Fibroblast of mammary gland (primary cell): ENCODE measurements at regions not wholly inside any gene's neighbourhood (a gene's known extent, or its start where the extent isn't known, plus 50 kb on each side); places are given as distances from the start of the nearest gene placed in this dataset.
"Not testable (repeated sequence)": the region's sequence is repeated elsewhere in the genome, so short reads cannot be mapped to it uniquely, and the experiment has no call there.

ENCODE experiments used
- DNase-seq: peaks from one replicate; pipeline ENCODE4 v3.0.0-alpha.2; 2010; ENCODE audit warnings: low read depth
- H3K4me3 ChIP-seq: 2 replicates; pipeline ENCODE4 v1.5.1; 2011; ENCODE audit warnings: low read depth, mild to moderate bottlenecking, low read length, moderate library complexity; ENCODE audit not compliant: control insufficient read depth
- TF ChIP-seq, protein P1 (sequence below): conservative IDR thresholded peaks from 2 replicates; pipeline ENCODE4 v1.5.1; 2011; ENCODE audit warnings: low read depth, low read length, inconsistent platforms; ENCODE audit not compliant: control insufficient read depth, insufficient read depth

DNA sequence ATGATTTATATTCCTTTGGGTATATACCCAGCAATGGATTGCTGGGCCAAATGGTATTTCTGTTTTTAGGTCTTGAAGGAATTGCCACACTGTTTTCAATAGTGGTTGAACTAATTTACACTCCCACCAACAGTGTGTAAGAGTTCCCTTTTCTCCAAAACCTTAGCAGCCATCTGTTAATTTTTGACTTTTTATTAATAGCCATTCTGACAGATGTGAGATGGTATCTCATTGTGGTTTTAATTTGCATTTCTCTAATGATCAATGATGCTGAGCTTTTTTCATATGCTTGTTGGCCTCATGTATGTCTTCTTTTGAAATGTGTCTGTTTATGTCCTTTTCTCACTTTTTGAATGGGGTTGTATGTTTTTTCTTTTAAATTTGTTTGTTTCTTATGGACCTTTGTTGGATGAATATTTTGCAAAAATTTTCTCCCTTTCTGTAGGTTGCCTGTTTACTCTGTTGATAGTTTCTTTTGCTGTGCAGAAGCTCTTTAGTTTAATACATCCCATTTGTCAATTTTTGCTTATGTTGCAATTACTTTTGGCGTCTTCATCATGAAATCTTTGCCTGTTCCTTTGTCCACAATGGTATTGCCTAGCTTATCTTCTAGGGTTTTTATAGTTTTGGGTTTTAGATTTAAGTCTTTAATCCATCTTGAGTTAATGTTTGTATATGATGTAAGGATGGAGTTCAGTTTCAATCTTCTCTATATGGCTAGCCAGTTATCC, 119.7 kb upstream of the XIRP2 start:
- DNase-seq: no peak
- TF ChIP-seq, protein P1, sequence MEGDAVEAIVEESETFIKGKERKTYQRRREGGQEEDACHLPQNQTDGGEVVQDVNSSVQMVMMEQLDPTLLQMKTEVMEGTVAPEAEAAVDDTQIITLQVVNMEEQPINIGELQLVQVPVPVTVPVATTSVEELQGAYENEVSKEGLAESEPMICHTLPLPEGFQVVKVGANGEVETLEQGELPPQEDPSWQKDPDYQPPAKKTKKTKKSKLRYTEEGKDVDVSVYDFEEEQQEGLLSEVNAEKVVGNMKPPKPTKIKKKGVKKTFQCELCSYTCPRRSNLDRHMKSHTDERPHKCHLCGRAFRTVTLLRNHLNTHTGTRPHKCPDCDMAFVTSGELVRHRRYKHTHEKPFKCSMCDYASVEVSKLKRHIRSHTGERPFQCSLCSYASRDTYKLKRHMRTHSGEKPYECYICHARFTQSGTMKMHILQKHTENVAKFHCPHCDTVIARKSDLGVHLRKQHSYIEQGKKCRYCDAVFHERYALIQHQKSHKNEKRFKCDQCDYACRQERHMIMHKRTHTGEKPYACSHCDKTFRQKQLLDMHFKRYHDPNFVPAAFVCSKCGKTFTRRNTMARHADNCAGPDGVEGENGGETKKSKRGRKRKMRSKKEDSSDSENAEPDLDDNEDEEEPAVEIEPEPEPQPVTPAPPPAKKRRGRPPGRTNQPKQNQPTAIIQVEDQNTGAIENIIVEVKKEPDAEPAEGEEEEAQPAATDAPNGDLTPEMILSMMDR: no peak
- H3K4me3 ChIP-seq: no peak overlapping the region

DNA sequence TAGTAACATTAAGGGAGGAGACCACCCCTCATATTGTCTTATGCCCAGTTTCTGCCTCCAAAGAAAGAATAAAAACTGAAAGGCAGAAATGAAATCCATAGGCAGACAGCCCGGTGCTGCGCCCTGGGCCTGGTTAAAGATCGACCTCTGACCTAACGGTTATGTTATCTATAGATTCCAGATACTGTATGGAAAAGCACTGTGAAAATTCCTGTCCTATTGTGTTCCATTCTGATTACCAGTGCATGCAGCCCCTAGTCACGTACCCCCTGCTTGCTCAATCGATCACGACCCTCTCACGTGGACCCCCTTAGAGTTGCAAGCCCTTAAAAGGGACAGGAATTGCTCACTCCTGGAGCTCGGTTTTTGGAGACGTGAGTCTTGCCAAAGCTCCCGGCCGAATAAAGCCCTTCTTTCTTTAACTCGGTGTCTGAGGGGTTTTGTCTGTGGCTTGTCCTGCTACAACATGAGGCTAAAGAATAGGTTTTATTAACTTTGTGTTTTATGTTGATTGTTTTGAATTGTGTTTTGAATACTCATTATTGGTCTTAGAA, 121.4 kb upstream of the XIRP2 start:
- not testable (repeated sequence) for DNase-seq, H3K4me3 ChIP-seq

DNA sequence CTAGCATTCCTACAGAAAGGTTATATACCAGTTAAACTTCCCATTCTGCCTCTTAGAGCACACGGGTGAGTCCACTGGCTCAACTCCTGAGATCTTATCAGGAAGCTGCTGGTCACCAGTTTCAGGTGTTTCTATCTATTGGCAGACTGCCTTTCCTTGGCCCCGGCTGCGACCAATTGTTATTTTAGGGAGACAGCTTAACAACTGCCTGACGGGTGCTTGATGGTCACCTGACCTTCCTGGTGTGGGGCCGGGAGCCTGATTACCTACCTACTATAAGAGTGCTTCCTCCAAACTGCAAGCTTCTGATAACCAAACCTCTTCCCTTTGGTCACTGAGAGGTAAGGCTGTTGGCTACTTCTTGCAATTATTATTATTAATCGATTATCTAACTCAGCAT, 122.1 kb upstream of the XIRP2 start:
- DNase-seq: no peak
- TF ChIP-seq, protein P1: no peak
- no peak overlapping the region for H3K4me3 ChIP-seq

DNA sequence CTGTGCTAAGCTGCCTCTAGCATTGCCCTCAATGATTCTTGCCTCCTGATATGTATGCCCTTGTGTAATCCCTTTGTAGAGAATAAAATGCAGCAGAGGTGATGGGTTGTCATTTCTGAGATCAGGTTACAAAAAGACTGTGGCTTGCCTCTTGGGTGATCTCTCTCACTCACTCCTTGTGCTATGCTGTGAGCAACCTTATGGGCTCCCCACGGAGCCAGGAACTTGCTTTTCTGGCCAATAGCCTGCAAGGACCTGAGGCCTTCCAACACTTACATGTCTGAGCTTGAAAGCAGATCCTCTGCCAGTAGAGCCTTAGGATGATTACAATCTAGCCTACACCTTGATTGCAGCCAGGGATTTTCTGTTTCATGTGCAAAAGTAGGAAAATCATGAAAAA, 123.1 kb upstream of the XIRP2 start:
- no peak overlapping the region for H3K4me3 ChIP-seq
- no peak for DNase-seq
- TF ChIP-seq, protein P1: no peak

DNA sequence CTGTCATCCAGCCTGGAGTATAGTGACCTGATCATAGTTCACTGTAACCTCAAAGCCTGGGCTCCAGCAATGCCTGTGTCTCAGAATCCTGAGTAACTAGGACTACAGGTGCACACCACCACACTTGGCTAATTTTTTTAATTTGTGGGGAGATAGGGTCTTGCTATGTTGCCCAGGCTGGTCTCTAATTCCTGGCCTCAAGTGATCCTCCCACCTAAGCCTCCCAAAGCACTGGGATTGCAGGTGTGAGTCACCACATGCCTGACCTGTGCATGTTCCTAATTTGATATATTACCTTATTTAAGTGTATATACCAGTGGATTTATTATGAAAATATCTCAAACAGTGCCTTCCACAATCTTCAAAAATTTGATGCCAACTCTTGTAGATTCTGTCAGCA, 123.6 kb upstream of the XIRP2 start:
- TF ChIP-seq, protein P1: no peak
- H3K4me3 ChIP-seq: no peak overlapping the region
- no peak for DNase-seq

DNA sequence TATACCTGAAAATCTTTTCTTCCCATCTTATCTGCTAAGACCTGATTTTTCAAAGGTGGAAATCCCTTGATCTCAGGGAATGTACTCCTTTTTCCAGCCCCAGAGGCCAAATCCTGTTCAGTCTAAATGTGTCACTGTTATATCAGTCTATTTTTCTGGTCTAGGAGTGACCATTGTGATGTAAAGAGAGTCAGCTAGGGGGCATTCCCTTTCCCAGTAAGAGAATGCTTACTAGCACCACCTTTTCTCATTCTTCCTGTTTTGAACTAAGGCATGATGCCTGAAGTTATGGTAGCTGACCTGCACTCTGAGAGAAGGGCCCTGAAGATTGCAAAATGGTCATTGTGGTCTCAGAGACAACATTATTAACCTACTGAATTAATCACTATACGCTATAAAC, 124.1 kb upstream of the XIRP2 start:
- H3K4me3 ChIP-seq: no peak overlapping the region
- DNase-seq: no peak
- TF ChIP-seq, protein P1: no peak

DNA sequence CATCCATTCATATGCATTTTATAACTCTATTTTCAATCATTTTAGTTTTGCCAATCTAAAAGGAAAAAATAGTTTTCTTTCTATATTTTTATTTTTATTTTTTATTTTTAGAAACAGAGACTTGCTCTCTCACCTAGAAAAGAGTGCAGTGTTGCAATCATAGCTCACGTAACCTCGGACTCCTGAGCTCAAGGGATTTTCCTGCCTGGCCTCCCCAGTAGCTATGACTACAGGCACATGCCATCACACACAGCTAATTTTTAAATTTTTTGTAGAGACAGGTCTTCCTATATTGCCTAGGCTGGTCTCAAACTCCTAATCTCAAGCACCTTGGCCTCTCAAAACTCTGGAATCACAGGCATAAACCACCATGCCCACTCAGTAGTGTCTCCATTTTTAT, 125.5 kb upstream of the XIRP2 start:
- no peak overlapping the region for H3K4me3 ChIP-seq
- DNase-seq: no peak
- TF ChIP-seq, protein P1: no peak
